Neural progenitor cell (in vitro differentiated cells): ENCODE measurements at regions not wholly inside any gene's neighbourhood (a gene's known extent, or its start where the extent isn't known, plus 50 kb on each side); places are given as distances from the start of the nearest gene placed in this dataset.

ENCODE experiments used
- CTCF ChIP-seq: fragments of 200-600 bp; sonication (generic); IDR thresholded peaks from 2 replicates; pipeline ENCODE4 v1.5.1; 2017; ENCODE audit warnings: antibody characterized with exemption, mild to moderate bottlenecking
- EZH2 ChIP-seq: fragments of 200-600 bp; sonication (generic); IDR thresholded peaks from 2 replicates; pipeline ENCODE4 v1.6.1; 2017; ENCODE audit warnings: antibody characterized with exemption, mild to moderate bottlenecking, moderate library complexity

- TF ChIP-seq CTCF (no peak), EZH2 (no peak)
Observed at GRCh38 chr3:110393941-110394340, 677.7 kb upstream of the NECTIN3 start.
